ENCODE measurements at regions not wholly inside any gene's neighbourhood (a gene's known extent, or its start where the extent isn't known, plus 50 kb on each side); places are given as distances from the start of the nearest gene placed in this dataset.
A peak's percentile ranks its signal among the peaks of the same experiment; 100 is the strongest.
"Not testable (repeated sequence)": the region's sequence is repeated elsewhere in the genome, so short reads cannot be mapped to it uniquely, and the experiment has no call there.

- ChIA-PET CTCF (no interaction called here), POLR2A (ENCODE audit: low non-redundant PET) (no interaction called here)
- no peak for TF ChIP-seq CTCF (conservative IDR thresholded peaks at IDR 0.05; ENCODE audit: low read depth)
- DNase-seq (ENCODE audit: low spot score) = no peak
- H3K27ac ChIP-seq = no peak overlapping the region
These were observed 317.1 kb downstream of the BCAT1 start for GRCh38 chr12:24631676-24632426.

GRCh38 chr12:24630856-24631255, 318.0 kb downstream of the BCAT1 start:
- no peak for TF ChIP-seq CTCF (conservative IDR thresholded peaks at IDR 0.05; ENCODE audit: low read depth)

GRCh38 chr12:24630446-24630845, 318.5 kb downstream of the BCAT1 start:
- H3K27ac ChIP-seq = no peak overlapping the region
- CTCF ChIA-PET = no interaction called here
- TF ChIP-seq CTCF (conservative IDR thresholded peaks at IDR 0.05; ENCODE audit: low read depth) = no peak
- POLR2A ChIA-PET (ENCODE audit: low non-redundant PET) = no interaction called here
- DNase-seq (ENCODE audit: low spot score) = no peak

More at GRCh38 chr12:24630856-24631255, 318.0 kb downstream of the BCAT1 start:
- CTCF ChIA-PET = no interaction called here
- POLR2A ChIA-PET (ENCODE audit: low non-redundant PET) = no interaction called here
- DNase-seq (ENCODE audit: low spot score) = no peak
- no peak overlapping the region for H3K27ac ChIP-seq

- POLR2A ChIA-PET (ENCODE audit: low non-redundant PET) = no interaction called here
- TF ChIP-seq CTCF (conservative IDR thresholded peaks at IDR 0.05; ENCODE audit: low read depth) = no peak
- H3K27ac ChIP-seq = no peak overlapping the region
- DNase-seq (ENCODE audit: low spot score) = no peak
- CTCF ChIA-PET = no interaction called here
These were observed 323.8 kb downstream of the BCAT1 start for GRCh38 chr12:24625103-24625502.

DNA sequence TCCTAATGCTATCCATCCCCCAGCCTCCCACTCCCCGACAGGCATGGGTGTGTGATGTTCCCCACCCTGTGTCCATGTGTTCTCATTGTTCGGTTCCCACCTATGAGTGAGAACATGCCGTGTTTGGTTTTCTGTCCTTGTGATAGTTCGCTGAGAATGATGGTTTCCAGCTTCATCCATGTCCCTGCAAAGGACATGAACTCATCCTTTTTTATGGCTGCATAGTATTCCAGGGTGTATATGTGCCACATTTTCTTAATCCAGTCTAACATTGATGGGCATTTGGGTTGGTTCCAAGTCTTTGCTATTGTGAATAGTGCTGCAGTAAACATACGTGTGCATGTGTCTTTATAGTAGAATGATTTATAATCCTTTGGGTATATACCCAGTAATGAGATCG, 328.9 kb downstream of the BCAT1 start:
- H3K27ac ChIP-seq; POLR2A ChIA-PET (ENCODE audit: low non-redundant PET); DNase-seq (ENCODE audit: low spot score): not testable (repeated sequence)
- CTCF ChIA-PET = interaction anchor here (0.6 kb wide), 1 partner anchor 422 kb away, joined by 3 read pairs; no protein-coding TSS in a partner anchor

GRCh38 chr12:24617471-24617870, 331.4 kb downstream of the BCAT1 start:
- ChIA-PET POLR2A (ENCODE audit: low non-redundant PET) (no interaction called here), CTCF (no interaction called here)
- TF ChIP-seq CTCF (conservative IDR thresholded peaks at IDR 0.05; ENCODE audit: low read depth) = no peak
- no peak overlapping the region for H3K27ac ChIP-seq
- no peak for DNase-seq (ENCODE audit: low spot score)

DNA sequence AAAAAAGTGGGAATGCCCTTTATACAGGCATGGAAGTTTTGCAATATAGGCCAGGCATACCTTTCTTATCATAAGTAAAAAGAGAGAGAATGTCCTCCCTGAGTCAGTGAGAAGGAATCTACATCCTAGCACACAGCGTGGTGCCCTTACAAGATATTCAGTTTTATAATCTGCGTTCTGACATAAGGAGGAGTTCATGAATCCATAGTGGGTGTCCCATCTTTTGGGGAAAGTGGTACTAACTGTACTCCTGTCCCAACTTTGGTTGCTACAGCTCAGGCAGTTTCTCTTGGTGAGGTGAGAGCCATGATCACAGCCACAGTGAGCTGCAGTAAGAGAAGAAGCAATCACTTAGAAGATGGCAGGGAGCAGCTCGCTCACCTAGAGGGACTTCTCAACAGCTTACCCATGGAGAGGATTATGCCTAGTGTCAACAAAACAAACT, 332.9 kb downstream of the BCAT1 start:
- POLR2A ChIA-PET (ENCODE audit: low non-redundant PET) = no interaction called here
- CTCF ChIA-PET = no interaction called here
- DNase-seq (ENCODE audit: low spot score) = peak; percentile 1
- no peak overlapping the region for H3K27ac ChIP-seq
- no peak for TF ChIP-seq CTCF (conservative IDR thresholded peaks at IDR 0.05; ENCODE audit: low read depth)
